ENCODE measurements at regions not wholly inside any gene's neighbourhood (a gene's known extent, or its start where the extent isn't known, plus 50 kb on each side); places are given as distances from the start of the nearest gene placed in this dataset.

GRCh38 chr16:85291302-85292148 is 179.3 kb upstream of the CIBAR2 start:
- no peak for DNase-seq
- no peak overlapping the region for H3K4me3 ChIP-seq
- no peaks in the 10 kb centered on the region for H3K27me3 ChIP-seq
- no peak for ATAC-seq
- TF ChIP-seq POLR2A (IDR thresholded peaks at IDR 0.05) = no peak
- TF ChIP-seq, protein P1, sequence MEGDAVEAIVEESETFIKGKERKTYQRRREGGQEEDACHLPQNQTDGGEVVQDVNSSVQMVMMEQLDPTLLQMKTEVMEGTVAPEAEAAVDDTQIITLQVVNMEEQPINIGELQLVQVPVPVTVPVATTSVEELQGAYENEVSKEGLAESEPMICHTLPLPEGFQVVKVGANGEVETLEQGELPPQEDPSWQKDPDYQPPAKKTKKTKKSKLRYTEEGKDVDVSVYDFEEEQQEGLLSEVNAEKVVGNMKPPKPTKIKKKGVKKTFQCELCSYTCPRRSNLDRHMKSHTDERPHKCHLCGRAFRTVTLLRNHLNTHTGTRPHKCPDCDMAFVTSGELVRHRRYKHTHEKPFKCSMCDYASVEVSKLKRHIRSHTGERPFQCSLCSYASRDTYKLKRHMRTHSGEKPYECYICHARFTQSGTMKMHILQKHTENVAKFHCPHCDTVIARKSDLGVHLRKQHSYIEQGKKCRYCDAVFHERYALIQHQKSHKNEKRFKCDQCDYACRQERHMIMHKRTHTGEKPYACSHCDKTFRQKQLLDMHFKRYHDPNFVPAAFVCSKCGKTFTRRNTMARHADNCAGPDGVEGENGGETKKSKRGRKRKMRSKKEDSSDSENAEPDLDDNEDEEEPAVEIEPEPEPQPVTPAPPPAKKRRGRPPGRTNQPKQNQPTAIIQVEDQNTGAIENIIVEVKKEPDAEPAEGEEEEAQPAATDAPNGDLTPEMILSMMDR (IDR thresholded peaks at IDR 0.05 in 4 of 5, conservative IDR thresholded peaks at IDR 0.05 in 1 of 5) = no peak
- intact Hi-C loops (cut with DNase I; ENCODE audit: low total_unique reads) = no loop called here
- H3K27ac ChIP-seq = peak overlapping the region in 2 of 4 donors; percentile 4 to 25
- H3K36me3 ChIP-seq = no peaks in the 10 kb centered on the region
- peaks cover 22 to 27% of the 10 kb centered on the region in 2 donors for H3K4me1 ChIP-seq
- in situ Hi-C loops (cut with MboI; ENCODE audit: low sequenced_read_pairs in 4 of 4) = no loop called here
- H3K9me3 ChIP-seq = no peaks in the 10 kb centered on the region

DNA sequence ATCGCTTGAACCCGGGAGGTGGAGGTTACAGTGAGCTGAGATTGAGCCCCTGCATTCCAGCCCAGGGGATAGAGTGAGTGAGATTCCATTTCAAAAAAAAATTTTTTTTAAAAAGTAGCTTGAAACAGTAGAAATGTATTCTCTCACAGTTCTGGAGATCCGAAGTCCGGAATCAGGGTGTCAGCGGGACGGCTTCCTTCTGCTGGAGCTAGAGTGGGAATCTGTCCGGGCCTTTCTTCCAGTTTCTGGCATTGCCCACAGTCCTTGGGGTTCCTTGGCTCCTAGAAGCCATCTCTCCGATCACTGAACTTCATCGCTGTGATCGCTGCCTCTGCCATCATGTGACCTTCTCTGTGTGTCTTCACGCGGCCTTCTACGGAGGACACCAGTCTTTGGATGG is 181.2 kb upstream of the CIBAR2 start:
- no peaks in the 10 kb centered on the region for H3K27me3 ChIP-seq
- peak overlapping the region in 1 of 4 donors; percentile 13 for H3K4me3 ChIP-seq
- H3K9me3 ChIP-seq = no peaks in the 10 kb centered on the region
- TF ChIP-seq, protein P1 (IDR thresholded peaks at IDR 0.05 in 4 of 5, conservative IDR thresholded peaks at IDR 0.05 in 1 of 5) = no peak
- no peak for TF ChIP-seq POLR2A (IDR thresholded peaks at IDR 0.05)
- peaks cover 14 to 20% of the 10 kb centered on the region in 2 donors for H3K4me1 ChIP-seq
- ATAC-seq (no peak), DNase-seq (no peak)
- H3K27ac ChIP-seq = peak overlapping the region; percentile 85 to 89 (median 87)
- in situ Hi-C loops (cut with MboI; ENCODE audit: low sequenced_read_pairs in 4 of 4) (no loop called here), intact Hi-C loops (cut with DNase I; ENCODE audit: low total_unique reads) (no loop called here)
- no peaks in the 10 kb centered on the region for H3K36me3 ChIP-seq

DNA sequence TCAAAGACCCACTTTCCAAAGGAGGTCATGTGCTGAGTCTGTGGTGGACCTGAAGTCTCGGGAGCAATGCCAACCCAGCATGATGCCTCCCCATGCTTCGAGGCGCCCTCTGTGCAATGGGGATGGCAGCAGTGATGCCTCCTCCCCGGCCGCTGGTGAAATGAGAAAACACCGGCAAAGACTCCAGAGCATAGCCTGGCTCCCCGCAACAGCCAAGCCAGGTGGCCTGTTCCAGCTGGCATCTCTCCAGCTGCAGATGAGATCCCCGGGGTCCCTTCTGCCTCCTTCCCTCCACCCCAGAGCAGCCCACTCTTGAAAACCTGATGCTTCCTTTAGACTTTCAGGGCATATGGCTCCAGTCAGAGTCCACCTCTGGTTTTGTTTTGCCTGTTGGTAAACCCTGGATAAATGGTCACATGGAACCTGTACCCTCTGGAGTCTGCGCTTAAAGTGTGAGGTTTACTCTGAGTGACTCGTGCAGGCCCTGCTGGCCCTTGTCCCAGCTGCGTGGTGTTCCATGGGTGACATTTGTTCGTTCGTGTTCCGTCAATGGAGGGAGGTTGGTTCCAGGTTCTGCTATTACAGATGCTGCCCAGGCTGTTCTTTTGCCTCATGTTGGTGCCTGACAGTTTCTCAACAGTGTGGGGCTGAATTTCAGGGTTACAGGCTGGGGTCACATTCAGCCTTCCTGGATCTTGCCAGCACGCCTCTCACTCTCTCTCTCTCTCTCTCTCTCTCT is 181.8 kb upstream of the CIBAR2 start:
- peak in 1 of 2 donors; percentile 48 for TF ChIP-seq POLR2A (IDR thresholded peaks at IDR 0.05)
- TF ChIP-seq, protein P1 (IDR thresholded peaks at IDR 0.05 in 4 of 5, conservative IDR thresholded peaks at IDR 0.05 in 1 of 5) = no peak
- intact Hi-C loops (cut with DNase I; ENCODE audit: low total_unique reads) (no loop called here), in situ Hi-C loops (cut with MboI; ENCODE audit: low sequenced_read_pairs in 4 of 4) (no loop called here)
- Histone ChIP-seq H3K4me1 (peaks cover 14 to 20% of the 10 kb centered on the region in 2 donors), H3K27ac (peak overlapping the region; percentile 85 to 89 (median 87)), H3K27me3 (no peaks in the 10 kb centered on the region), H3K9me3 (no peaks in the 10 kb centered on the region), H3K4me3 (peak overlapping the region in 1 of 4 donors; percentile 13), H3K36me3 (no peaks in the 10 kb centered on the region)
- ATAC-seq (peak; percentile 91 to 94), DNase-seq (peak; percentile 70 to 90)

DNA sequence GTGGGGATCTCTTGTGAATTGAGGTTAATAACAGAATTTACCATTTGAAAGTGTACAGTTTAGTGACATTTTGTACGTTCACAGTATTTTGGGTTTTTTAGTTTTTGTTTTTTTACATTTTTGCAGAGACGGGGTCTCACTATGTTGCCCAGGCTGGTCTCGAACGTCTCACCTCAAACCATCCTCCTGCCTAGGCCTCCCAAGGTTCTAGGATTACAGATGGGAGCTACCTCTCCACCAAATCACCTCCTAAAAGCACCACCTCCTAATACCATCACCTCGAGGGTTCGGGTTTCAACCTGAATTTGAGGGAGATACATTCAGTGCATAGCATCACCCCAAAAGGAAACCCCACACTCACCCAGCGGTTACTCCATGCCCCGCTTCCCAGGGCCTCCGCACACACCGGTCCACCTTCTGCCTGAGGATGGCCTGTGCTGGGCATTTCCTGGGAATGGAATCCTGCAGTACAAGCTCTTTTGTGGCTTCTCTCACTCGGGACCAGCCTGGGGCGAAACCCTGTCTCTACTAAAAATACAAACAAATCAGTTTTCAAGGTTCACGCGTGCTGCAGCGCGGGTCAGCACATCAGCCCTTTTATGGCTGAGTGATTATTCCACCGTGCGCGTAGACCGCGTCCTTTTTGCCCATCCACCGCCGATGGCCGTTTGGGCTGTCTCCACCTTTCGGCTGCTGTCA is 182.7 kb upstream of the CIBAR2 start:
- DNase-seq (no peak), ATAC-seq (no peak)
- in situ Hi-C loops (cut with MboI; ENCODE audit: low sequenced_read_pairs in 4 of 4) = no loop called here
- Histone ChIP-seq H3K27ac (peak overlapping the region; percentile 85 to 89 (median 87)), H3K9me3 (no peaks in the 10 kb centered on the region), H3K4me1 (peaks cover 14 to 20% of the 10 kb centered on the region in 2 donors), H3K27me3 (no peaks in the 10 kb centered on the region), H3K36me3 (no peaks in the 10 kb centered on the region), H3K4me3 (no peak overlapping the region)
- intact Hi-C loops (cut with DNase I; ENCODE audit: low total_unique reads) = no loop called here
- TF ChIP-seq, protein P1 (IDR thresholded peaks at IDR 0.05 in 4 of 5, conservative IDR thresholded peaks at IDR 0.05 in 1 of 5) = no peak
- no peak for TF ChIP-seq POLR2A (IDR thresholded peaks at IDR 0.05)
